ENCODE measurements at regions not wholly inside any gene's neighbourhood (a gene's known extent, or its start where the extent isn't known, plus 50 kb on each side); places are given as distances from the start of the nearest gene placed in this dataset.
A peak's percentile ranks its signal among the peaks of the same experiment; 100 is the strongest.

DNA sequence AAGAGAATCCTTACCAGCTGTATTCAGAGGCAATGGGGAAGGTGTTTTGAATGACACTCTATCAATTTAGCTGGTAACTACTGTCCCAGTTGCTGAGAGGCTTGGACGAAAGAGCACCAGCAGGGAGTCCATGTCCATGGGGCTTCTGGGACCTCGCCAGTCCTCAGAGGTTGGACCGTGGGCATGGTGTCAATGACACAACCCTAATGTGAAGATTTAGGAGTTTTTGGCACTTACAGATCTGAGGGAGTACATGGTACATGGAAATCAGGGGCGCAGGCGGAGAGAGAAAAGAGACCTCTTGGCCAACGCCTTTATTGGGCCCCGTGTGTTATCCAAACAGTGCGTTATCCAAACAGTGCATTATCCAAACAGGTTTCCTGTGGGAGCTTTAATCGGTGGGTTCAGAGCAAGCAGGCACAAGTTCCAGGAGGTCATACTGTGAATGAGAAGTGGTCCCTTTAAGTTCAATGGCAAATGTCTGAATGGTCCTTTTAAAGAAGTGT lies 169.1 kb upstream of the B3GAT1 start:
- Histone ChIP-seq H3K79me2 (ENCODE audit: low read depth) (no peaks in the 10 kb centered on the region), H4K20me1 (ENCODE audit: low read depth) (no peaks in the 10 kb centered on the region), H3K9me3 (ENCODE audit: low read depth) (no peaks in the 10 kb centered on the region), H3K9ac (no peak overlapping the region), H3K4me3 (no peak overlapping the region), H3K27me3 (no peaks in the 10 kb centered on the region), H3K4me2 (no peak overlapping the region), H3K4me1 (peaks cover 7% of the 10 kb centered on the region), H3F3A (ENCODE audit: low read depth) (no peaks in the 10 kb centered on the region), H3K27ac (no peak overlapping the region), H3K36me3 (no peaks in the 10 kb centered on the region), H2AFZ (replicated peaks) (no peak overlapping the region)
- Mint-ChIP-seq H3K27me3 (ENCODE audit: insufficient read depth, low read depth) (peaks cover 15% of the 10 kb centered on the region), H3K4me1 (peaks cover 52% of the 10 kb centered on the region), H3K36me3 (no peaks in the 10 kb centered on the region), H3K27ac (no peak overlapping the region), H3K9me3 (peaks cover 2% of the 10 kb centered on the region), H3K4me3 (no peak overlapping the region)
- TF ChIP-seq, protein P1, sequence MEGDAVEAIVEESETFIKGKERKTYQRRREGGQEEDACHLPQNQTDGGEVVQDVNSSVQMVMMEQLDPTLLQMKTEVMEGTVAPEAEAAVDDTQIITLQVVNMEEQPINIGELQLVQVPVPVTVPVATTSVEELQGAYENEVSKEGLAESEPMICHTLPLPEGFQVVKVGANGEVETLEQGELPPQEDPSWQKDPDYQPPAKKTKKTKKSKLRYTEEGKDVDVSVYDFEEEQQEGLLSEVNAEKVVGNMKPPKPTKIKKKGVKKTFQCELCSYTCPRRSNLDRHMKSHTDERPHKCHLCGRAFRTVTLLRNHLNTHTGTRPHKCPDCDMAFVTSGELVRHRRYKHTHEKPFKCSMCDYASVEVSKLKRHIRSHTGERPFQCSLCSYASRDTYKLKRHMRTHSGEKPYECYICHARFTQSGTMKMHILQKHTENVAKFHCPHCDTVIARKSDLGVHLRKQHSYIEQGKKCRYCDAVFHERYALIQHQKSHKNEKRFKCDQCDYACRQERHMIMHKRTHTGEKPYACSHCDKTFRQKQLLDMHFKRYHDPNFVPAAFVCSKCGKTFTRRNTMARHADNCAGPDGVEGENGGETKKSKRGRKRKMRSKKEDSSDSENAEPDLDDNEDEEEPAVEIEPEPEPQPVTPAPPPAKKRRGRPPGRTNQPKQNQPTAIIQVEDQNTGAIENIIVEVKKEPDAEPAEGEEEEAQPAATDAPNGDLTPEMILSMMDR (IDR thresholded peaks at IDR 0.05): no peak
- TF ChIP-seq EZH2 (IDR thresholded peaks at IDR 0.05) (no peak), EZH2phosphoT487 (IDR thresholded peaks at IDR 0.05) (no peak)
- no peak for DNase-seq (ENCODE audit: low spot score)

DNA sequence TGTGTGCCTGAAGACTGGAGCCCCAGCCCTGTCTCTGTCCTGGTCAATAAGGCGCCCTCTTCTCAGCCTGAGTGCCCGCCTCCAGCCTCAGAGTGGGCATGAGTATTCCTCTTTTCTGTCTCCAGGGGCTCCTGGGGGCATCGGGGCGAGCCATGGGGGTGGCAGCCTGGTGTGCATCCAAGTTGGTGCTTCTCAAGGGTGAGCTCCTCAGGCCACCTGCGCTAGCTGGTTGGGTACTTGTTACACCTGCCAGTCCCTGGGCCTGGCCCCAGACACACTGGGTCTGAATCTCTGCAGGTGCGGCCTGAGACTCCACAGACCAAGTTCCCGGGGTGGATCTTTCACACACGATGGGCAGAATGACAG lies 168.6 kb upstream of the B3GAT1 start:
- Histone ChIP-seq H3K4me3 (no peak overlapping the region), H3K9ac (no peak overlapping the region), H4K20me1 (ENCODE audit: low read depth) (no peaks in the 10 kb centered on the region), H3F3A (ENCODE audit: low read depth) (no peaks in the 10 kb centered on the region), H3K9me3 (ENCODE audit: low read depth) (no peaks in the 10 kb centered on the region), H3K36me3 (no peaks in the 10 kb centered on the region), H3K4me2 (no peak overlapping the region), H3K4me1 (peaks cover 10% of the 10 kb centered on the region), H3K27me3 (no peaks in the 10 kb centered on the region), H3K27ac (no peak overlapping the region), H3K79me2 (ENCODE audit: low read depth) (no peaks in the 10 kb centered on the region), H2AFZ (replicated peaks) (no peak overlapping the region)
- no peak overlapping the region for H3K27ac Mint-ChIP-seq
- H3K9me3 Mint-ChIP-seq: peaks cover 2% of the 10 kb centered on the region
- DNase-seq (ENCODE audit: low spot score): no peak
- H3K27me3 Mint-ChIP-seq (ENCODE audit: insufficient read depth, low read depth): peaks cover 15% of the 10 kb centered on the region
- H3K4me3 Mint-ChIP-seq: no peak overlapping the region
- H3K36me3 Mint-ChIP-seq: no peaks in the 10 kb centered on the region
- TF ChIP-seq EZH2 (IDR thresholded peaks at IDR 0.05): no peak
- TF ChIP-seq EZH2phosphoT487 (IDR thresholded peaks at IDR 0.05): no peak
- TF ChIP-seq, protein P1 (IDR thresholded peaks at IDR 0.05): no peak
- H3K4me1 Mint-ChIP-seq: peaks cover 58% of the 10 kb centered on the region

- H4K20me1 ChIP-seq (ENCODE audit: low read depth): no peaks in the 10 kb centered on the region
- no peak overlapping the region for H3K4me2 ChIP-seq
- H3F3A ChIP-seq (ENCODE audit: low read depth): no peaks in the 10 kb centered on the region
- no peaks in the 10 kb centered on the region for H3K27me3 ChIP-seq
- no peaks in the 10 kb centered on the region for H3K79me2 ChIP-seq (ENCODE audit: low read depth)
- peaks cover 14% of the 10 kb centered on the region for H3K4me1 ChIP-seq
- no peak overlapping the region for H2AFZ ChIP-seq (replicated peaks)
- Mint-ChIP-seq H3K27ac (peak overlapping the region; percentile 25), H3K4me3 (no peak overlapping the region), H3K4me1 (peaks cover 56% of the 10 kb centered on the region), H3K27me3 (ENCODE audit: insufficient read depth, low read depth) (peaks cover 17% of the 10 kb centered on the region), H3K36me3 (no peaks in the 10 kb centered on the region), H3K9me3 (peaks cover 2% of the 10 kb centered on the region)
- H3K9me3 ChIP-seq (ENCODE audit: low read depth): no peaks in the 10 kb centered on the region
- H3K36me3 ChIP-seq: no peaks in the 10 kb centered on the region
- TF ChIP-seq, protein P1 (IDR thresholded peaks at IDR 0.05): no peak
- TF ChIP-seq EZH2 (IDR thresholded peaks at IDR 0.05) (no peak), EZH2phosphoT487 (IDR thresholded peaks at IDR 0.05) (no peak)
- H3K9ac ChIP-seq: no peak overlapping the region
- no peak overlapping the region for H3K27ac ChIP-seq
- no peak for DNase-seq (ENCODE audit: low spot score)
- H3K4me3 ChIP-seq: no peak overlapping the region
These were observed 167.9 kb upstream of the B3GAT1 start for GRCh38 chr11:134579724-134580609.
